SU-DHL-6 (cell line): ENCODE measurements at regions not wholly inside any gene's neighbourhood (a gene's known extent, or its start where the extent isn't known, plus 50 kb on each side); places are given as distances from the start of the nearest gene placed in this dataset.

Experiments used
- H2AFZ ChIP-seq: fragments of 200-600 bp; sonication (generic); 2 replicates; pipeline ENCODE4 v1.6.1; 2014; ENCODE audit warnings: low read depth, mild to moderate bottlenecking, moderate library complexity, mixed read lengths, antibody characterized with exemption, low read length; ENCODE audit not compliant: severe bottlenecking
- H3F3A ChIP-seq: fragments of 200-600 bp; shearing (Covaris generic); 2 replicates; pipeline ENCODE4 v1.6.0; 2016; ENCODE audit warnings: antibody characterized with exemption, mild to moderate bottlenecking; ENCODE audit not compliant: insufficient read depth
- H3K27ac ChIP-seq: fragments of 200-600 bp; sonication (generic); 2 replicates; pipeline ENCODE4 v1.5.1; 2016; ENCODE audit warnings: low read depth, mild to moderate bottlenecking, low read length, moderate library complexity, mixed read lengths
- H3K27me3 ChIP-seq: fragments of 200-600 bp; sonication (generic), shearing (Covaris generic); 2 replicates; pipeline ENCODE4 v1.6.0; 2014; ENCODE audit warnings: mild to moderate bottlenecking, low read length
- H3K36me3 ChIP-seq: fragments of 200-600 bp; sonication (generic); 2 replicates; pipeline ENCODE4 v1.6.1; 2014; ENCODE audit warnings: mild to moderate bottlenecking, low read length, mixed read lengths
- H3K4me2 ChIP-seq: fragments of 300-600, 200-600 bp; shearing (Covaris generic), sonication (generic); 2 replicates; pipeline ENCODE4 v1.6.0; 2014; ENCODE audit warnings: low read length, low read depth, mild to moderate bottlenecking; ENCODE audit not compliant: poor library complexity, severe bottlenecking
- H3K4me3 ChIP-seq: fragments of 200-600 bp; sonication (generic); 2 replicates; pipeline ENCODE4 v1.5.1; 2014; ENCODE audit warnings: antibody characterized with exemption, low read length, mild to moderate bottlenecking, mixed read lengths; ENCODE audit not compliant: insufficient read depth, poor library complexity, severe bottlenecking
- H3K79me2 ChIP-seq: fragments of 200-600 bp; sonication (generic); 2 replicates; pipeline ENCODE4 v1.6.1; 2014; ENCODE audit warnings: mild to moderate bottlenecking, low read length, moderate library complexity; ENCODE audit not compliant: insufficient read depth
- H3K9ac ChIP-seq: fragments of 200-600 bp; sonication (generic); 2 replicates; pipeline ENCODE4 v1.7.0; 2014; ENCODE audit warnings: mild to moderate bottlenecking, low read length
- H3K9me2 ChIP-seq: fragments of 200-600 bp; sonication (generic); replicated peaks from 2 replicates; pipeline ENCODE4 v1.6.1; 2014; ENCODE audit warnings: low read length; ENCODE audit not compliant: insufficient read depth
- H3K9me3 ChIP-seq: fragments of 200-600 bp; sonication (generic); 2 replicates; pipeline ENCODE4 v1.6.1; 2014; ENCODE audit warnings: low read length, mixed read lengths; ENCODE audit not compliant: insufficient read depth
- H4K20me1 ChIP-seq: fragments of 200-600 bp; sonication (generic); 2 replicates; pipeline ENCODE4 v1.6.1; 2014; ENCODE audit warnings: low read depth, mild to moderate bottlenecking, antibody characterized with exemption, low read length, moderate library complexity, mixed read lengths
- EZH2phosphoT487 ChIP-seq: fragments of 200-600 bp; sonication (generic), shearing (Covaris generic); conservative IDR thresholded peaks from 2 replicates; pipeline ENCODE4 v1.6.1; 2018; ENCODE audit warnings: mild to moderate bottlenecking, antibody characterized with exemption, low read length, moderate library complexity, mixed read lengths
- TF ChIP-seq, protein P1 (sequence below): fragments of 200-600 bp; sonication (generic); IDR thresholded peaks from one replicate; pipeline ENCODE4 v1.5.1; 2017; ENCODE audit warnings: antibody characterized with exemption, mild to moderate bottlenecking, low read length, moderate library complexity; ENCODE audit not compliant: insufficient read depth, poor library complexity, severe bottlenecking

- H3K9me2 ChIP-seq = no peaks in the 10 kb centered on the region
- H3K27ac ChIP-seq = no peak overlapping the region
- no peaks in the 10 kb centered on the region for H3F3A ChIP-seq
- no peaks in the 10 kb centered on the region for H3K36me3 ChIP-seq
- H3K27me3 ChIP-seq = no peaks in the 10 kb centered on the region
- H3K9ac ChIP-seq = no peak overlapping the region
- no peak overlapping the region for H3K4me3 ChIP-seq
- H3K79me2 ChIP-seq = no peaks in the 10 kb centered on the region
- no peak overlapping the region for H2AFZ ChIP-seq
- H4K20me1 ChIP-seq = no peaks in the 10 kb centered on the region
- TF ChIP-seq, protein P1, sequence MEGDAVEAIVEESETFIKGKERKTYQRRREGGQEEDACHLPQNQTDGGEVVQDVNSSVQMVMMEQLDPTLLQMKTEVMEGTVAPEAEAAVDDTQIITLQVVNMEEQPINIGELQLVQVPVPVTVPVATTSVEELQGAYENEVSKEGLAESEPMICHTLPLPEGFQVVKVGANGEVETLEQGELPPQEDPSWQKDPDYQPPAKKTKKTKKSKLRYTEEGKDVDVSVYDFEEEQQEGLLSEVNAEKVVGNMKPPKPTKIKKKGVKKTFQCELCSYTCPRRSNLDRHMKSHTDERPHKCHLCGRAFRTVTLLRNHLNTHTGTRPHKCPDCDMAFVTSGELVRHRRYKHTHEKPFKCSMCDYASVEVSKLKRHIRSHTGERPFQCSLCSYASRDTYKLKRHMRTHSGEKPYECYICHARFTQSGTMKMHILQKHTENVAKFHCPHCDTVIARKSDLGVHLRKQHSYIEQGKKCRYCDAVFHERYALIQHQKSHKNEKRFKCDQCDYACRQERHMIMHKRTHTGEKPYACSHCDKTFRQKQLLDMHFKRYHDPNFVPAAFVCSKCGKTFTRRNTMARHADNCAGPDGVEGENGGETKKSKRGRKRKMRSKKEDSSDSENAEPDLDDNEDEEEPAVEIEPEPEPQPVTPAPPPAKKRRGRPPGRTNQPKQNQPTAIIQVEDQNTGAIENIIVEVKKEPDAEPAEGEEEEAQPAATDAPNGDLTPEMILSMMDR = no peak
- TF ChIP-seq EZH2phosphoT487 = no peak
- H3K4me2 ChIP-seq = no peak overlapping the region
- no peaks in the 10 kb centered on the region for H3K9me3 ChIP-seq
Measured at GRCh38 chr6:8825726-8826125, 390.4 kb upstream of the SLC35B3 start.

DNA sequence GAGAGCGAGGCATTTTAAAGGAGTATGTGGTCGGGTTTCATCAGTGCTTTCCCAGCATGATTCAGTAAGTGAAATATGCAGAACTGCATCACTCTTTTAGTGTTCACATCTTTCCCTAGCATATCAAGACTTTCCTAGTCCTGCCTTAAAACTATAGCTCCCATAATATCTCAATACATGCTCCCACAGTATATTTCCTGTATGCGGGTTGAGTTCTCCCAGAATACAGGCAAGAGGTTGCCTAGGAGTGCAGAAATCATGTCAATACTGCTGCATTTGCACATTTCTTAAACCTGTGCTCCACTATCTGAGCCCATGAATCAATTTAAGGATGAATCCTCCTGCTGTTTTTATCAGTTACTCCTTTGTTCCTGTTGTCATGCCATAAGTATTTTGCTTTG, 386.6 kb upstream of the SLC35B3 start:
- Histone ChIP-seq H4K20me1 (no peaks in the 10 kb centered on the region), H3K36me3 (no peaks in the 10 kb centered on the region), H3K27me3 (no peaks in the 10 kb centered on the region), H3K4me3 (no peak overlapping the region), H2AFZ (no peak overlapping the region), H3K9ac (no peak overlapping the region), H3K9me3 (no peaks in the 10 kb centered on the region), H3K79me2 (no peaks in the 10 kb centered on the region), H3F3A (no peaks in the 10 kb centered on the region), H3K9me2 (no peaks in the 10 kb centered on the region), H3K4me2 (no peak overlapping the region), H3K27ac (no peak overlapping the region)
- TF ChIP-seq, protein P1 = no peak
- no peak for TF ChIP-seq EZH2phosphoT487

- no peak overlapping the region for H3K27ac ChIP-seq
- no peaks in the 10 kb centered on the region for H3K9me2 ChIP-seq
- H3K4me2 ChIP-seq = no peak overlapping the region
- H3K4me3 ChIP-seq = no peak overlapping the region
- no peaks in the 10 kb centered on the region for H3F3A ChIP-seq
- H2AFZ ChIP-seq = no peak overlapping the region
- no peaks in the 10 kb centered on the region for H3K79me2 ChIP-seq
- H3K9ac ChIP-seq = no peak overlapping the region
- H4K20me1 ChIP-seq = no peaks in the 10 kb centered on the region
- no peaks in the 10 kb centered on the region for H3K9me3 ChIP-seq
- TF ChIP-seq, protein P1 = no peak
- no peaks in the 10 kb centered on the region for H3K27me3 ChIP-seq
- H3K36me3 ChIP-seq = no peaks in the 10 kb centered on the region
Measured at GRCh38 chr6:8820313-8820712, 385.0 kb upstream of the SLC35B3 start.

- Histone ChIP-seq H3F3A (no peaks in the 10 kb centered on the region), H3K27ac (no peak overlapping the region), H3K9me3 (no peaks in the 10 kb centered on the region), H3K9me2 (no peaks in the 10 kb centered on the region), H4K20me1 (no peaks in the 10 kb centered on the region), H3K4me2 (no peak overlapping the region), H3K9ac (no peak overlapping the region), H3K36me3 (no peaks in the 10 kb centered on the region), H2AFZ (no peak overlapping the region), H3K4me3 (no peak overlapping the region), H3K27me3 (no peaks in the 10 kb centered on the region), H3K79me2 (no peaks in the 10 kb centered on the region)
- no peak for TF ChIP-seq EZH2phosphoT487
- TF ChIP-seq, protein P1 = no peak
Measured at GRCh38 chr6:8819446-8819845, 384.1 kb upstream of the SLC35B3 start.
